HepG2 (cell line): ENCODE measurements at regions not wholly inside any gene's neighbourhood (a gene's known extent, or its start where the extent isn't known, plus 50 kb on each side); places are given as distances from the start of the nearest gene placed in this dataset.

Experiments
- ATAC-seq: fragments of 200-7000 bp; cut with Tn5 transposase; 3 replicates; pipeline ENCODE4 v1.9.1; 2020; ENCODE audit warnings: mild to moderate bottlenecking, moderate library complexity
- BruUV-seq: library from RNA; stranded (reverse); fragments of 400-500 nt; replicated peaks from 2 replicates; lab custom pipeline; 2021; lab: Mats Ljungman, UMichigan
- CTCF ChIA-PET: fragments of 300-600 bp; formaldehyde crosslinking; extraction: SDS; loops from one replicate; lab custom pipeline; 2021; ENCODE audit warnings: low total read pairs, inconsistent platforms, low intra/inter-chr PET ratio; lab: Yijun Ruan, JAX
- POLR2A ChIA-PET: fragments of 350-600 bp; sonication (Branson Sonifier 250); formaldehyde crosslinking; loops from one replicate; lab custom pipeline; 2020; ENCODE audit warnings: antibody characterized with exemption, inconsistent platforms; lab: Yijun Ruan, JAX
- DNase-seq: peaks from one replicate; pipeline ENCODE4 v3.0.0-alpha.2; 2015; ENCODE audit warnings: low spot score
- FAIRE-seq: peaks from 3 replicates; lab custom pipeline; 2011; peaks lifted over from hg19 to GRCh38; lab: Jason Lieb, UNC
- H2AFZ ChIP-seq: one replicate; pipeline ENCODE4 v1.6.1; 2011; ENCODE audit warnings: low read length, inconsistent platforms
- H3K27ac ChIP-seq: fragments of 300-600 bp; 3 replicates; pipeline ENCODE4 v1.8.0; 2011; ENCODE audit warnings: mixed run types, mild to moderate bottlenecking, mixed read lengths, low read length, inconsistent platforms; ENCODE audit not compliant: insufficient read depth; ENCODE audit errors: extremely low read length
- H3K27me3 ChIP-seq, 2 experiments: fragments of 200-600 bp in 1 of 2; 2 replicates in 1 of 2; 3 replicates in 1 of 2; pipeline versions ENCODE4 v1.6.0 to v1.8.0; 2011; ENCODE audit warnings: low read length in 2 of 2, mild to moderate bottlenecking in 2 of 2, moderate library complexity in 2 of 2, inconsistent platforms in 1 of 2; ENCODE audit not compliant: insufficient read depth in 2 of 2, control insufficient read depth in 1 of 2
- H3K36me3 ChIP-seq, 2 experiments: fragments of 200-600 bp in 1 of 2; replicated peaks in 1 of 2; 2 replicates in 1 of 2; 3 replicates in 1 of 2; pipeline versions ENCODE4 v1.5.1 to v1.8.0; 2011; ENCODE audit warnings: low read length in 2 of 2, inconsistent platforms in 1 of 2; ENCODE audit not compliant: insufficient read depth in 2 of 2, control insufficient read depth in 1 of 2
- H3K4me1 ChIP-seq: 2 replicates; pipeline ENCODE4 v1.5.1; 2012; ENCODE audit warnings: low read length, inconsistent platforms; ENCODE audit not compliant: insufficient read depth
- H3K4me2 ChIP-seq: 2 replicates; pipeline ENCODE4 v1.6.0; 2011; ENCODE audit warnings: low read depth, low read length, inconsistent platforms
- H3K4me3 ChIP-seq, 3 experiments: fragments of 200-600 bp in 1 of 3; sonication (generic), shearing (Covaris generic) in 1 of 3; replicated peaks in 1 of 3; 2 replicates each; pipeline ENCODE4 v1.5.1; 2011 to 2016; ENCODE audit warnings: low read length in 3 of 3, inconsistent platforms in 2 of 3, low read depth in 2 of 3, mild to moderate bottlenecking in 2 of 3, control low read depth in 1 of 3, mixed read lengths in 1 of 3; ENCODE audit not compliant: insufficient read depth in 1 of 3
- H3K79me2 ChIP-seq: one replicate; pipeline ENCODE4 v1.6.1; 2011; ENCODE audit warnings: low read length, inconsistent platforms; ENCODE audit not compliant: insufficient read depth
- H3K9ac ChIP-seq: 2 replicates; pipeline ENCODE4 v1.6.0; 2011; ENCODE audit warnings: mild to moderate bottlenecking, low read depth, low read length, inconsistent platforms; ENCODE audit not compliant: insufficient read depth
- H3K9me3 ChIP-seq: 2 replicates; pipeline ENCODE4 v1.5.1; 2012; ENCODE audit warnings: mild to moderate bottlenecking, low read length
- H4K20me1 ChIP-seq: 2 replicates; pipeline ENCODE4 v1.6.0; 2011; ENCODE audit warnings: inconsistent platforms, mild to moderate bottlenecking, low read length, moderate library complexity; ENCODE audit not compliant: insufficient read depth
- KDM6A ChIP-seq: IDR thresholded peaks from 2 replicates; pipeline ENCODE4 v1.6.1; 2016; ENCODE audit warnings: low read depth
- MED1 ChIP-seq: sonication (generic); formaldehyde crosslinking; IDR thresholded peaks from 2 replicates; pipeline ENCODE4 v1.4.0; 2020; ENCODE audit warnings: missing genetic modification reagents
- MED8 ChIP-seq: sonication (generic); formaldehyde crosslinking; IDR thresholded peaks from 2 replicates; pipeline ENCODE4 v1.8.1; 2023; ENCODE audit warnings: mild to moderate bottlenecking, missing genetic modification reagents; ENCODE audit not compliant: insufficient replicate concordance
- NBN ChIP-seq: fragments of 450-650 bp; conservative IDR thresholded peaks from 2 replicates; pipeline ENCODE4 v1.6.1; 2017
- PAWR ChIP-seq: sonication (generic); formaldehyde crosslinking; IDR thresholded peaks from 2 replicates; pipeline ENCODE4 v1.4.0; 2020; ENCODE audit warnings: missing genetic modification reagents, mild to moderate bottlenecking, borderline replicate concordance
- REL ChIP-seq: sonication (generic); formaldehyde crosslinking; conservative IDR thresholded peaks from 2 replicates; pipeline ENCODE4 v1.8.0; 2022; ENCODE audit warnings: mild to moderate bottlenecking, missing genetic modification reagents, moderate library complexity
- RORA ChIP-seq: sonication (generic); formaldehyde crosslinking; IDR thresholded peaks from 2 replicates; pipeline ENCODE4 v1.5.0; 2020; ENCODE audit warnings: mild to moderate bottlenecking, missing genetic modification reagents, moderate library complexity
- ZNF484 ChIP-seq: sonication (generic); formaldehyde crosslinking; IDR thresholded peaks from 2 replicates; pipeline ENCODE4 v1.5.1; 2020; ENCODE audit warnings: mild to moderate bottlenecking, low read depth, missing genetic modification reagents, borderline replicate concordance
- ZNF577 ChIP-seq: sonication (generic); formaldehyde crosslinking; IDR thresholded peaks from 2 replicates; pipeline ENCODE4 v1.4.0; 2020; ENCODE audit warnings: mild to moderate bottlenecking, low read depth, missing genetic modification reagents, borderline replicate concordance
- ZNF615 ChIP-seq: sonication (generic); formaldehyde crosslinking; IDR thresholded peaks from 2 replicates; pipeline ENCODE4 v1.5.0; 2020; ENCODE audit warnings: mild to moderate bottlenecking, missing genetic modification reagents, borderline replicate concordance
- WGBS: methylation state at CpG from one replicate; pipeline ENCODE4 v1.1.6; 2017; ENCODE audit warnings: low lambda C conversion rate; 5-methylcytosine and 5-hydroxymethylcytosine counted together
- in situ Hi-C: cut with HindIII; loops from 2 replicates; pipeline ENCODE4 v1.10.0; 2017; ENCODE audit warnings: low pct_unique_long_range_greater_than_20kb; ENCODE audit not compliant: extremely low pct_ligation_motif_present
- intact Hi-C: fragments of 100-400 bp; cut with micrococcal nuclease; formaldehyde crosslinking; loops from one replicate; pipeline ENCODE4 v1.10.0; 2022; ENCODE audit not compliant: unreplicated experiment
- TF ChIP-seq, protein P1 (sequence below): IDR thresholded peaks from 2 replicates; pipeline ENCODE4 v1.6.1; 2012; ENCODE audit warnings: low read length, improper control_type of control experiment
- TF ChIP-seq, protein P2 (sequence below): IDR thresholded peaks from 2 replicates; pipeline ENCODE4 v1.6.1; 2018; ENCODE audit warnings: missing genetic modification reagents
- TF ChIP-seq, protein P3 (sequence below): sonication (generic); formaldehyde crosslinking; IDR thresholded peaks from 2 replicates; pipeline ENCODE4 v1.8.0; 2022; ENCODE audit warnings: missing genetic modification reagents, mild to moderate bottlenecking, inconsistent platforms, borderline replicate concordance

DNA sequence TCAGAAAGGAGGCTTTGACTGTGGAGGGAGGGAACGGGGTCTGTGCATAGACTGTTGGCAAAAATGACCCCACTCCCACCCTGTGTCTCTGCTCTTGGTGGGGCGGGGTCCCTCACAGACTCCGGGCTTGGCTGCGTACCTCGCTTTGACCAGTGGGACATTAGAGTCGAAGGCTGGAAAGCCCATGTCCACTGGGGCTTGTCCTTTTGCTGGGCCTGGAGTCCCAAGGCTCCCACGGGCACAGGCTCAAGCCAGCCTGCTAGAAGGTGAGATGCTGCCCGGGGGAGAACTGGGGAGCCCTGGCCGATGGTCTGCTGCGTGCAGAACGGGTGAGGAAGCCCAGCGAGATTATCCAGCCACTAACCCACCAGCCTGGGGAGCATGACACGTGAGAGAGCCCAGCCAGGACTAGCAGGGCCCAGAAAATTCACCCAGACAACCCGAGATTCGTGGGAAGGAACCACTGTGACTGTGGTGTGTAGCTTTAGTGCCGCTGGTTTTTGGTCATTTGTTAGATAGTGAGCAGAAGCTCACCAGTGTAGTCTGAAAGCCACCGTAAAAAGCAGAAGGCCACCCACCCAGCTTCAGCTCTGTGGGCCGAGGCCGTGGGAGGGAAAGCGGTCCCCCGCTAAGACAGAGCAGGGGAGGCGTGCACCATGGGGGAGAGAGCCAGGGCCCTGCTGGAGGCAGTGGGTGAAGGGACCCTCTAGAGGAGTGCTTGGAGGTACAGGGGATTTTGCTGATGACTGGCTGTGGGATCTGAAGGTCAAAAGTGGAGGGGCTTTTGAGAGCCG is 78.3 kb upstream of the C1orf174 start:
- Histone ChIP-seq H3K4me3 (no peak overlapping the region), H3K27ac (no peak overlapping the region), H4K20me1 (no peaks in the 10 kb centered on the region), H3K27me3 (peaks cover 2 to 60% of the 10 kb centered on the region in 2 experiments; a peak in 4 of 5 replicates), H2AFZ (no peak overlapping the region), H3K9ac (no peak overlapping the region), H3K9me3 (no peaks in the 10 kb centered on the region), H3K79me2 (no peaks in the 10 kb centered on the region), H3K4me2 (no peak overlapping the region), H3K36me3 (no peaks in the 10 kb centered on the region), H3K4me1 (no peaks in the 10 kb centered on the region)
- ChIA-PET CTCF (no interaction called here), POLR2A (no interaction called here)
- intact Hi-C loops (no loop called here), in situ Hi-C loops (no loop called here)
- FAIRE-seq (no peak), DNase-seq (no peak), ATAC-seq (no peak)
- TF ChIP-seq, protein P1, sequence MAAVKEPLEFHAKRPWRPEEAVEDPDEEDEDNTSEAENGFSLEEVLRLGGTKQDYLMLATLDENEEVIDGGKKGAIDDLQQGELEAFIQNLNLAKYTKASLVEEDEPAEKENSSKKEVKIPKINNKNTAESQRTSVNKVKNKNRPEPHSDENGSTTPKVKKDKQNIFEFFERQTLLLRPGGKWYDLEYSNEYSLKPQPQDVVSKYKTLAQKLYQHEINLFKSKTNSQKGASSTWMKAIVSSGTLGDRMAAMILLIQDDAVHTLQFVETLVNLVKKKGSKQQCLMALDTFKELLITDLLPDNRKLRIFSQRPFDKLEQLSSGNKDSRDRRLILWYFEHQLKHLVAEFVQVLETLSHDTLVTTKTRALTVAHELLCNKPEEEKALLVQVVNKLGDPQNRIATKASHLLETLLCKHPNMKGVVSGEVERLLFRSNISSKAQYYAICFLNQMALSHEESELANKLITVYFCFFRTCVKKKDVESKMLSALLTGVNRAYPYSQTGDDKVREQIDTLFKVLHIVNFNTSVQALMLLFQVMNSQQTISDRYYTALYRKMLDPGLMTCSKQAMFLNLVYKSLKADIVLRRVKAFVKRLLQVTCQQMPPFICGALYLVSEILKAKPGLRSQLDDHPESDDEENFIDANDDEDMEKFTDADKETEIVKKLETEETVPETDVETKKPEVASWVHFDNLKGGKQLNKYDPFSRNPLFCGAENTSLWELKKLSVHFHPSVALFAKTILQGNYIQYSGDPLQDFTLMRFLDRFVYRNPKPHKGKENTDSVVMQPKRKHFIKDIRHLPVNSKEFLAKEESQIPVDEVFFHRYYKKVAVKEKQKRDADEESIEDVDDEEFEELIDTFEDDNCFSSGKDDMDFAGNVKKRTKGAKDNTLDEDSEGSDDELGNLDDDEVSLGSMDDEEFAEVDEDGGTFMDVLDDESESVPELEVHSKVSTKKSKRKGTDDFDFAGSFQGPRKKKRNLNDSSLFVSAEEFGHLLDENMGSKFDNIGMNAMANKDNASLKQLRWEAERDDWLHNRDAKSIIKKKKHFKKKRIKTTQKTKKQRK = no peak
- TF ChIP-seq KDM6A (no peak), RORA (CRISPR knock-in tag) (no peak), ZNF484 (no peak), ZNF577 (CRISPR knock-in tag) (no peak), MED8 (CRISPR knock-in tag) (no peak), NBN (no peak), ZNF615 (no peak), PAWR (CRISPR knock-in tag) (no peak), REL (CRISPR knock-in tag) (no peak), MED1 (no peak)
- TF ChIP-seq, protein P2, sequence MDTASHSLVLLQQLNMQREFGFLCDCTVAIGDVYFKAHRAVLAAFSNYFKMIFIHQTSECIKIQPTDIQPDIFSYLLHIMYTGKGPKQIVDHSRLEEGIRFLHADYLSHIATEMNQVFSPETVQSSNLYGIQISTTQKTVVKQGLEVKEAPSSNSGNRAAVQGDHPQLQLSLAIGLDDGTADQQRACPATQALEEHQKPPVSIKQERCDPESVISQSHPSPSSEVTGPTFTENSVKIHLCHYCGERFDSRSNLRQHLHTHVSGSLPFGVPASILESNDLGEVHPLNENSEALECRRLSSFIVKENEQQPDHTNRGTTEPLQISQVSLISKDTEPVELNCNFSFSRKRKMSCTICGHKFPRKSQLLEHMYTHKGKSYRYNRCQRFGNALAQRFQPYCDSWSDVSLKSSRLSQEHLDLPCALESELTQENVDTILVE = no peak
- TF ChIP-seq, protein P3, sequence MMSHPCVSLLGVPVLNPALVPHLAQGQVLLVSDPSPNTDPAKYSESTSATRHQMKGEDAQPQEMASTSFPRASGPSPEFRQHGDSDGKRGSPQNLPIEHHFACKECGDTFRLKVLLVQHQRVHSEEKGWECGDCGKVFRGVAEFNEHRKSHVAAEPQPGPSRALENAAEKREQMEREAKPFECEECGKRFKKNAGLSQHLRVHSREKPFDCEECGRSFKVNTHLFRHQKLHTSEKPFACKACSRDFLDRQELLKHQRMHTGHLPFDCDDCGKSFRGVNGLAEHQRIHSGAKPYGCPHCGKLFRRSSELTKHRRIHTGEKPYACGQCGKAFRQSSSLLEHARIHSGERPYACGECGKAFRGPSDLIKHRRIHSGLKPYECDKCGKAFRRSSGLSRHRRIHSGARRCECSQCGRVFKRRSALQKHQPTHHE (CRISPR knock-in tag) = no peak
- BruUV-seq = no TSS peak
- WGBS = 38% methylated on average over 16 of the region's 23 CpGs
